ENCODE measurements at regions not wholly inside any gene's neighbourhood (a gene's known extent, or its start where the extent isn't known, plus 50 kb on each side); places are given as distances from the start of the nearest gene placed in this dataset.

DNA sequence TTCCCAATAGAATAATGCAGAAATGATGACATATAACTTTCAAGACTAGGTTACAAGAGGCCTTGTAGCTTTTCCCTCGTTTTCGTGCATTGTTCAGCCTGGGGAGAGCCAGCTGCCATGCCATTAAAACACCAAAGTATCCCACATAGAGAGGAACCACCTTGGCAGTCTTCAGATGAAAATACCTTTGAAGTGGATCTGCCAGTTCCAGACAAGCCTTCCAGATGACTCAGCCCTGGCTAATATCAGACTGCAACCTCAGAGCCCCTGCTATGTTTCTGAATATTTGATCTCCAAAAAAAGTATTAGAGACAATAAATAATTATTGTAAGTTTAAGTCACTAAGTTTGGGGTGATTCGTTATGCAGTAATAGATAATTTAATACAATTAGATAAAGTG lies 294.3 kb upstream of the GBE1 start:
- no peaks in the 10 kb centered on the region for H3K27me3 ChIP-seq
- H3K27ac ChIP-seq = no peak overlapping the region
- no peaks in the 10 kb centered on the region for H3K9me3 ChIP-seq
- H3K4me3 ChIP-seq = no peak overlapping the region
- intact Hi-C loops (cut with DNase I) = no loop called here
- TF ChIP-seq, protein P1, sequence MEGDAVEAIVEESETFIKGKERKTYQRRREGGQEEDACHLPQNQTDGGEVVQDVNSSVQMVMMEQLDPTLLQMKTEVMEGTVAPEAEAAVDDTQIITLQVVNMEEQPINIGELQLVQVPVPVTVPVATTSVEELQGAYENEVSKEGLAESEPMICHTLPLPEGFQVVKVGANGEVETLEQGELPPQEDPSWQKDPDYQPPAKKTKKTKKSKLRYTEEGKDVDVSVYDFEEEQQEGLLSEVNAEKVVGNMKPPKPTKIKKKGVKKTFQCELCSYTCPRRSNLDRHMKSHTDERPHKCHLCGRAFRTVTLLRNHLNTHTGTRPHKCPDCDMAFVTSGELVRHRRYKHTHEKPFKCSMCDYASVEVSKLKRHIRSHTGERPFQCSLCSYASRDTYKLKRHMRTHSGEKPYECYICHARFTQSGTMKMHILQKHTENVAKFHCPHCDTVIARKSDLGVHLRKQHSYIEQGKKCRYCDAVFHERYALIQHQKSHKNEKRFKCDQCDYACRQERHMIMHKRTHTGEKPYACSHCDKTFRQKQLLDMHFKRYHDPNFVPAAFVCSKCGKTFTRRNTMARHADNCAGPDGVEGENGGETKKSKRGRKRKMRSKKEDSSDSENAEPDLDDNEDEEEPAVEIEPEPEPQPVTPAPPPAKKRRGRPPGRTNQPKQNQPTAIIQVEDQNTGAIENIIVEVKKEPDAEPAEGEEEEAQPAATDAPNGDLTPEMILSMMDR (IDR thresholded peaks at IDR 0.05) = no peak
- no peaks in the 10 kb centered on the region for H3K36me3 ChIP-seq
- H3K4me1 ChIP-seq = no peaks in the 10 kb centered on the region
- DNase-seq (no peak), ATAC-seq (no peak)

GRCh38 chr3:82054849-82055248 lies 293.4 kb upstream of the GBE1 start:
- Histone ChIP-seq H3K4me3 (no peak overlapping the region), H3K4me1 (no peaks in the 10 kb centered on the region), H3K27ac (no peak overlapping the region), H3K27me3 (no peaks in the 10 kb centered on the region), H3K9me3 (no peaks in the 10 kb centered on the region), H3K36me3 (no peaks in the 10 kb centered on the region)
- intact Hi-C loops (cut with DNase I) = no loop called here
- no peak for ATAC-seq
- TF ChIP-seq, protein P1 (IDR thresholded peaks at IDR 0.05) = no peak
- no peak for DNase-seq

- Histone ChIP-seq H3K4me1 (no peaks in the 10 kb centered on the region), H3K4me3 (no peak overlapping the region), H3K27me3 (no peaks in the 10 kb centered on the region), H3K9me3 (no peaks in the 10 kb centered on the region), H3K27ac (no peak overlapping the region), H3K36me3 (no peaks in the 10 kb centered on the region)
- DNase-seq (no peak), ATAC-seq (no peak)
- intact Hi-C loops (cut with DNase I) = no loop called here
- TF ChIP-seq, protein P1 (IDR thresholded peaks at IDR 0.05) = no peak
Observed at GRCh38 chr3:82053236-82053635, 291.8 kb upstream of the GBE1 start.

DNA sequence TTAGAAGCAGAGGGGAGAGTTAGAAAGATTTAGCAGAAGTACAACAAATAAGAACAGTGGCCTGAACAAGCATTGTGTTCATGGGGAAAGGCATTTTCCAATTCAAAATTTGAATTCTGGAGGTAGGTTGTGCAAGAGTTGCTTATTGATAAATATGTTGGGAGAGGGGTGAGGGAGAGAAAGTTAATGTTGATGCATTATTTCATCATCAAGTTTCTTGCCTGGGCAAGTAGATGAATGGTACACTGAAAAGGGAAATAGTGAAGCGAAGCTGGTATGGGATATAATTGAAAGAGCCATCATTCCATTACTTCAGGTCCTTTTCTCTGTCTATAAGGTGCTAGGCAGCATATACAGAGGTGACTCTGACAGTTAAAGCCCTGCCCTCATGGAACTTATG lies 288.9 kb upstream of the GBE1 start:
- Histone ChIP-seq H3K27me3 (no peaks in the 10 kb centered on the region), H3K4me3 (no peak overlapping the region), H3K36me3 (no peaks in the 10 kb centered on the region), H3K4me1 (no peaks in the 10 kb centered on the region), H3K9me3 (no peaks in the 10 kb centered on the region), H3K27ac (no peak overlapping the region)
- TF ChIP-seq, protein P1 (IDR thresholded peaks at IDR 0.05) = no peak
- DNase-seq (no peak), ATAC-seq (no peak)
- intact Hi-C loops (cut with DNase I) = no loop called here

DNA sequence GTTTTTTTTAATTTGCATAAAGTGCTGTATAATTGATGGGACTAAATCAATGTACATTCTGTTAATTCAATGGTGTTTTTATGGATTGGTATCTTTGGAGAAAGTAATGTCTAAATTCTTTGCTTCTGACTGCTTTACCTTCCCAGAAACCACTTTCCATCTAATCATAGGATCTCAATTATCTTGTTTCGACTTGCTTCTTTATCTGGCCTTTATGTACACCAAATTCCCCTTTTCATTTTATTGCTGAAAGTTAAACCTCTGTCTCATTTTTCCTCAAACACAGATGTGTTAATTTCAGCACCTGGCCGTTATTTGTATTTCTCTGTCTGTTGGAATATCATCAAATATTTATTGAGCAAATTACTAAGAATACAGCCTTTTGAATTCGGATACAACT lies 287.3 kb upstream of the GBE1 start:
- Histone ChIP-seq H3K4me1 (no peaks in the 10 kb centered on the region), H3K36me3 (no peaks in the 10 kb centered on the region), H3K27ac (no peak overlapping the region), H3K27me3 (no peaks in the 10 kb centered on the region), H3K9me3 (no peaks in the 10 kb centered on the region), H3K4me3 (no peak overlapping the region)
- ATAC-seq (no peak), DNase-seq (no peak)
- TF ChIP-seq, protein P1 (IDR thresholded peaks at IDR 0.05) = no peak
- intact Hi-C loops (cut with DNase I) = no loop called here
